Right ventricle myocardium inferior (tissue), 1 donor: ENCODE measurements at regions not wholly inside any gene's neighbourhood (a gene's known extent, or its start where the extent isn't known, plus 50 kb on each side); places are given as distances from the start of the nearest gene placed in this dataset.

Experiments used
- ATAC-seq: fragments of 200-7000 bp; cut with Tn5 transposase; one replicate; pipeline ENCODE4 v1.9.1; 2020; ENCODE audit warnings: mild to moderate bottlenecking, moderate library complexity
- DNase-seq: peaks from one replicate; pipeline ENCODE4 v3.0.0; 2021; ENCODE audit errors: missing footprints
- intact Hi-C: fragments of 100-400 bp; cut with DNase I; formaldehyde crosslinking; loops from one replicate; pipeline ENCODE4 v1.11.0; 2022
- donor health status: DM: no; HTN: yes; CAD: no; lungs with severe emphysema.

- DNase-seq (no peak), ATAC-seq (no peak)
- intact Hi-C loops, result no loop called here
Measured at GRCh38 chr13:68009546-68009945, 779.4 kb upstream of the PCDH9 start.

- ATAC-seq (no peak), DNase-seq (no peak)
- intact Hi-C loops, result no loop called here
Measured at GRCh38 chr13:68007576-68007975, 777.4 kb upstream of the PCDH9 start.

GRCh38 chr13:67996101-67996500 lies 766.0 kb upstream of the PCDH9 start:
- DNase-seq (no peak), ATAC-seq (no peak)
- intact Hi-C loops, result no loop called here

DNA sequence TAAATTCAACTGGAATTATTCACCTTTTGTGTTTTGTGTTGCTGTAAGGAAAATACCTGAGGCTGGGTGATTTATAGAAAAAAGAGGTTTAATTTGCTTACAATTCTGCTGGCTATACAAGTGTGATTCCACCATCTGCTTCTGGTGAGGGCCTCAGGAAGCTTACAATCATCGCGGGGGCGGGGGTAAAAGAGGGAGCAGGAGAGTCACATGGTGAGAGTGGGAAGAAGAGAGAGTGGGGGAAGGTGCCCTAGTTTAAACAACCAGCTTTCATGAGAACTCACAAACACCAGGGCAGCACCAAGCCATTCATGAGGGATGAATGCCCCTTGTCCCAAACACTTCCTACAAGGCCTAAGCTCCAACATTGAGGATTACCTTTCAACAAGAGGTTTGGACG lies 760.7 kb upstream of the PCDH9 start:
- ATAC-seq, result no peak
- DNase-seq, result no peak
- intact Hi-C loops, result no loop called here

GRCh38 chr13:67986234-67986633 lies 756.1 kb upstream of the PCDH9 start:
- ATAC-seq (no peak), DNase-seq (no peak)
- intact Hi-C loops, result no loop called here

GRCh38 chr13:67977066-67977465 lies 746.9 kb upstream of the PCDH9 start:
- intact Hi-C loops, result no loop called here
- ATAC-seq, result no peak
- no peak for DNase-seq

DNA sequence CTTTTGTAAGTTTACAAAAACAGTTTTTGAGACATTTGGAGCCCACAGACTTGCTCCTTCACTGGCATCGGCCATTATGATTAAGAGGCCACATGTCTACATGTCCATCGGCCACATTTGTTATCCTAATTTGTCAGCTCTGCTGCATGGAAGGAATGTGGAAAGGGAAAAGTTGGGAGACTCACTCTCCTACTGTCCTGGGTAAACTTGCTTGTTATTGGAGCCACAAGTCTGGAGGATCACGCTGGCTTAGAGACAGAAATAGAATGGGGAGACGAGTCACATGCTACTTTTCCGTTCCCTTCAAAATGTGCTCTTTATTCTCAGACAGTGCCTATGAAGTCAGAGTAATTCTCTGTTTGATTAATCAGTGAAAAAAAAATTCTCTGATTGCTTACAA lies 741.2 kb upstream of the PCDH9 start:
- intact Hi-C loops, result no loop called here
- no peak for DNase-seq
- ATAC-seq, result no peak

DNA sequence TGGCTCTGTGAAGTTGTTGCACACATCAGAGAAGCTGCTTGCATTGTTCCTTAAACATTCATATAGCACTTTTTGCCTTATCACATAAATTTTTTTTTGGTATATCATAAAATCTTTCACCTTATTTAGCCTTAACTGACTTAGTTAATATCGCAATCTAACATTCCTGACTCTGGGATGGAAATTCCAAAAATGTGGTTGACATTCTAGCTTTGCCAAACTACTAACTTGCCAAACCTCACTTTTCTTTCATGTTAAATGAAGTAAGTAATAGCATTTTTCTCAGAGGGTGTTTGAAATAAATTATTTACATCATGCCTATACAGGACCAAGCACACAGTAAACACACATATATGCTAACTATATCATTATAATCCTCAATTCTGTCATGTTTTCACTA lies 736.9 kb upstream of the PCDH9 start:
- no peak for ATAC-seq
- no peak for DNase-seq
- intact Hi-C loops, result no loop called here

GRCh38 chr13:67966065-67966464 lies 735.9 kb upstream of the PCDH9 start:
- intact Hi-C loops, result no loop called here
- ATAC-seq (no peak), DNase-seq (no peak)

GRCh38 chr13:67964986-67965385 lies 734.9 kb upstream of the PCDH9 start:
- DNase-seq (no peak), ATAC-seq (no peak)
- intact Hi-C loops, result no loop called here

DNA sequence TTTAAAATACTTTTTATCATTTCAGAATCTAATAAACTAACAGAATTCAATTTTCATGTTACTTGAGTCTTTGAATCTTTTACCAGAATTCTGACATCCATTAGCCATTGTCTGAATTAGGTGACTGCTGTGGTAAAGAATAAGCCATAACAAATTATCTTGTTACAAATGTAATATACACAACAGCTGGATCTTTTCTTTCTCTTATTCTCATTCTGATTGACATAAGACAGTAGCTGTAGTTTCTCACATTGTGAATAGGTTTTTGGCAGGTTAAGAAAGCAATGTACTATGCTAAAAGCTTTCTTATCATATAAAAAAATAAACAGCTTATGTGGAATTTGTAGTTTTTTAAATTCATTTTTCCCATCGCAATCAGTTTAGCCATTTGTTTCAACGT lies 734.0 kb upstream of the PCDH9 start:
- intact Hi-C loops, result no loop called here
- ATAC-seq (no peak), DNase-seq (no peak)

DNA sequence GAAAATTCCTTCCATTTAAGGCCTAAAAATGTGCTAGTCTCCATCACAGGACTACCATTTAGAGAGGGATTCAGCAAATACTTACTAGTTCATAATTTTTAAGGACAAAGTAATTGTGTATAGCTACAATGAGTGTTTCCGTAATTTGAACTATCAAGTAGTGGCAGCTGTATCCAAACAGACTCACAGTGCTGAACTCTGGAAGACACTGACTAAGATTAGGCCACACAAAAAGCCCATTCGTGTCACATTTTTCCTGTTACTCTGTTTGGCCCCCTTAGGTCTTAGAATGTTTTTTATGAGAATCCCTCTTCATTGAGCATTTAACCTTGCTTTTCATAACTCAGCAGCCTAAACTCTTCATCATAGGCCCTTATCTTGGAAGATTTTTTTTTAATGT lies 731.2 kb upstream of the PCDH9 start:
- DNase-seq (no peak), ATAC-seq (no peak)
- intact Hi-C loops, result no loop called here

GRCh38 chr13:67951431-67951830 lies 721.3 kb upstream of the PCDH9 start:
- intact Hi-C loops, result no loop called here
- ATAC-seq (no peak), DNase-seq (no peak)

DNA sequence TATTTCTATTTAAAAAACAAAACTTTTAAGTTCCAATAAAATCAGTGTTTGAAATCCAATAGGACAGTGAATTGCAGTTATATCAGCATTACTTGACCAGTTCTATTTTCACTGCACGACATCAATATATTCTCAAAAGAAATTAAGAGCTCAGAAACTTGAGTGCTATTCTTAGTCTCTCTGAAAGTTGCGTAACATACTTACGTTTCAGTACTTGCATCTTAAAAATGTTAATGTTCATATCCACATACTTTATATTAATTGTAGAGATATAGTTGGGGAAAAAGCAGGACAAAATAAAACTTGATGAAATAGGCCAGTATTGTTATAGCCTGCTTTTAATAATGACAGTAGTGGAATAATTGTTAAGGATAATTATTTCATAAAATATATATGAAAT lies 720.5 kb upstream of the PCDH9 start:
- DNase-seq (no peak), ATAC-seq (no peak)
- intact Hi-C loops, result no loop called here

GRCh38 chr13:67946131-67946530 lies 716.0 kb upstream of the PCDH9 start:
- intact Hi-C loops, result no loop called here
- ATAC-seq (no peak), DNase-seq (no peak)

DNA sequence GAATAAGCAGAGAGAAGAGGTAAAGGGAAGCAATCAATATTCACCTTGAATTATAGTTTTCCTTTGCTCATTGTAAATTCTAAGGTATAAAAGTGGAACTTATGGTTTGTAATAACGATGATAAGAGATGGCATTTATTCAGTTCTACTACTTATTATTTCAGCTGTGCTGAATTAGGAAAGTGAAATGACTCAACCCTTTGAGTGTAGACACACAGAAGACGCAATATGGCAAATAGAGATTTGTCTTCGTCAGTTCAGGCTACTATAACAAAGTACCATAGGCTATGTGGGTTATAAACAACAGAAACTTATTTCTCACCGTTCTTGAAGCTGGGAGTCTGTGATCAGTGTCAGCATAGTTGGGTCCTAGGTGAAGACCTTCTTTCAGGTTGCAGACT lies 713.0 kb upstream of the PCDH9 start:
- ATAC-seq, result no peak
- DNase-seq, result no peak
- intact Hi-C loops, result no loop called here

- ATAC-seq, result no peak
- intact Hi-C loops, result no loop called here
- no peak for DNase-seq
Measured at GRCh38 chr13:67935626-67936025, 705.5 kb upstream of the PCDH9 start.

DNA sequence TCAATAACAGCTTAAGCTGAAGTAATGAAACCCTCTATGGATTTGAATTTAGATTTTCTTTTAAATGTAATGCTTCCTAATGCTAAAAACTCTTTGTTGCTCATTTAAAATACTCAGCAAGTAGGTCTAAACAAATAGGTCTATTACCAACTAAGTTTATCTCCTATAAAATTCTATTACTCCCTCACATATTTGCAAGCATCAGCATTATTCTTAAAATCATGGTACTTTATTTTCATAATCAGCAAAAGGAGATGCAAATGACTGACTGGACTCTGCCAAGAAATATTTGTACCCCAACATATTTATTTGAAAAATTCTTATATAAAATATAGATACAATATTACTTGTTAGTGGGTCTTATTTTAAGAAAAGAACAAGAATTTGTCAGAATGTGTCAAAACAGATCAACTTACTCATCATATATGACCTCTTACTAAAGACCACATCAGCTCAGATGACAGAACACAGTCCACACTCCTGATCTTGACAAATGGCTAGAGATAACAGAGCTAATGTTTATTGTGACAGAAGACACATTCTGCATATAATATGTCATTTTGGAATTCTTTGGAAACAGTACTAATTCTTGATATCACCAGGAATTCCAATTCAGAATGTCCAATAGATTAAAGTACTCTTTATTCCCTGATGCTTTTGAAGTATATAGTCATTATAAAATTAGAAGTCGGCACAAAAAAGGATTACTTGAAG lies 704.6 kb upstream of the PCDH9 start:
- intact Hi-C loops, result no loop called here
- DNase-seq (no peak), ATAC-seq (no peak)

DNA sequence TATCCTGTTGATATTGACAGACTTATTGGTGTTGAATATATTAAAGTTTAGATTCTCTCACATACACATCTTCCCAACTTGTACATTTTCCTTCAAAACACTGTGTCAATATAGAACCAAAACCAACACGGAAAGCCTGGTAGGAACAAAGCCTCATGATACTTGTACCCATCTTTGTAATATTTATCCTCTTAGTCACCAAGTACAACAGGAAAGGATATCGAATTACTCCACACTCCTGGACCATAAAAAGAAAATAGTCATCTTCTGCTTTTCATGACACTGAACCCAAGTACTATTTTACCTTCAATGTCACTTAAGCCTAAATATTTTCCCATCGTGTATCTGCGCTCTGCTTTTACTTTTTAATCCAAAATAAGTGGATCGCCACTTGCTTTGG lies 702.9 kb upstream of the PCDH9 start:
- no peak for DNase-seq
- intact Hi-C loops, result no loop called here
- ATAC-seq, result no peak

GRCh38 chr13:67917291-67917987 lies 687.3 kb upstream of the PCDH9 start:
- ATAC-seq, result no peak
- DNase-seq, result no peak
- intact Hi-C loops, result no loop called here

DNA sequence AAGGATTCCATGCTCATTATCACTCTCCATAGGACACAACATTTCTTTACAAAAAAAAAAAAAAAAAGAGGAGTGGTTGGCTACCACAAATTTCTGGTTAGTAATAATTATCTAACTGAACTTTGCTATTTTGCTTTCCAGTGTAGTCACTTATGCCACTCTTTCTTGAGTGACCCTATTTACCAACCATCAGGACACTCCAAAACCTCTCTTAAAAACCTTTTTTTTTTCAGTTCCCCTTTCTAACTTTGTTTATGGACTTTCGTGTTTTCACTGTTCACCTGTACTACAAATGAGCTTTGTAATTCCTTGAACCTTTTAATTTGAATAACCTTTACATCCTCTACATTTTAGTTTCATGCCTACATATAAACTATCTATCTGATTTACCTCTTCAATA lies 686.5 kb upstream of the PCDH9 start:
- ATAC-seq, result no peak
- intact Hi-C loops, result no loop called here
- DNase-seq, result no peak
